HEK293T (cell line): ENCODE measurements at regions not wholly inside any gene's neighbourhood (a gene's known extent, or its start where the extent isn't known, plus 50 kb on each side); places are given as distances from the start of the nearest gene placed in this dataset.

Experiments used
- CTCF ChIA-PET: fragments of 350-600 bp; formaldehyde crosslinking; extraction: SDS; loops from one replicate; lab custom pipeline; 2021; ENCODE audit warnings: antibody characterized with exemption, inconsistent platforms; lab: Yijun Ruan, JAX
- POLR2A ChIA-PET: fragments of 350-600 bp; formaldehyde crosslinking; extraction: SDS; loops from one replicate; lab custom pipeline; 2020; ENCODE audit warnings: antibody characterized with exemption, inconsistent platforms; lab: Yijun Ruan, JAX
- DNase-seq: peaks from one replicate; pipeline ENCODE4 v3.0.0; 2012; ENCODE audit warnings: mixed read lengths; ENCODE audit errors: extremely low spot score
- ARNT ChIP-seq: fragments of 450-650 bp; IDR thresholded peaks from 2 replicates; pipeline ENCODE4 v1.6.1; 2017; ENCODE audit warnings: mild to moderate bottlenecking
- BHLHE40 ChIP-seq: fragments of 450-650 bp; IDR thresholded peaks from 2 replicates; pipeline ENCODE4 v1.6.1; 2016; ENCODE audit warnings: mild to moderate bottlenecking, moderate library complexity, borderline replicate concordance
- CTBP1 ChIP-seq: fragments of 450-650 bp; IDR thresholded peaks from 2 replicates; pipeline ENCODE4 v1.6.1; 2016; ENCODE audit warnings: borderline replicate concordance
- ELF4 ChIP-seq: fragments of 450-650 bp; IDR thresholded peaks from 2 replicates; pipeline ENCODE4 v1.6.1; 2017; ENCODE audit warnings: antibody characterized with exemption
- FOXA1 ChIP-seq: fragments of 450-650 bp; IDR thresholded peaks from 2 replicates; pipeline ENCODE4 v1.6.1; 2016; ENCODE audit warnings: mild to moderate bottlenecking
- FOXK2 ChIP-seq: fragments of 450-650 bp; IDR thresholded peaks from 2 replicates; pipeline ENCODE4 v1.6.1; 2016; ENCODE audit warnings: mild to moderate bottlenecking
- FOXM1 ChIP-seq: fragments of 450-650 bp; IDR thresholded peaks from 2 replicates; pipeline ENCODE4 v1.6.1; 2017; ENCODE audit warnings: mild to moderate bottlenecking, borderline replicate concordance
- HDGF ChIP-seq: fragments of 450-650 bp; IDR thresholded peaks from 2 replicates; pipeline ENCODE4 v1.6.1; 2017; ENCODE audit warnings: antibody characterized with exemption, borderline replicate concordance
- L3MBTL2 ChIP-seq: fragments of 450-650 bp; conservative IDR thresholded peaks from 2 replicates; pipeline ENCODE4 v1.6.1; 2016; ENCODE audit warnings: mild to moderate bottlenecking
- LEF1 ChIP-seq: fragments of 450-650 bp; IDR thresholded peaks from 2 replicates; pipeline ENCODE4 v1.6.1; 2017; ENCODE audit warnings: mild to moderate bottlenecking, borderline replicate concordance
- NFRKB ChIP-seq: fragments of 450-650 bp; IDR thresholded peaks from 2 replicates; pipeline ENCODE4 v1.6.1; 2016; ENCODE audit warnings: mild to moderate bottlenecking, moderate library complexity
- SP1 ChIP-seq: fragments of 450-650 bp; IDR thresholded peaks from 2 replicates; pipeline ENCODE4 v1.6.1; 2017
- SUZ12 ChIP-seq: fragments of 450-650 bp; IDR thresholded peaks from 2 replicates; pipeline ENCODE4 v1.6.1; 2016; ENCODE audit warnings: mild to moderate bottlenecking
- TARDBP ChIP-seq: fragments of 450-650 bp; IDR thresholded peaks from 2 replicates; pipeline ENCODE4 v1.6.1; 2016
- ZNF384 ChIP-seq: fragments of 450-650 bp; IDR thresholded peaks from 2 replicates; pipeline ENCODE4 v1.6.1; 2016
- TF ChIP-seq, protein P1 (sequence below): fragments of 450-650 bp; IDR thresholded peaks from 2 replicates; pipeline ENCODE4 v1.6.1; 2016

DNA sequence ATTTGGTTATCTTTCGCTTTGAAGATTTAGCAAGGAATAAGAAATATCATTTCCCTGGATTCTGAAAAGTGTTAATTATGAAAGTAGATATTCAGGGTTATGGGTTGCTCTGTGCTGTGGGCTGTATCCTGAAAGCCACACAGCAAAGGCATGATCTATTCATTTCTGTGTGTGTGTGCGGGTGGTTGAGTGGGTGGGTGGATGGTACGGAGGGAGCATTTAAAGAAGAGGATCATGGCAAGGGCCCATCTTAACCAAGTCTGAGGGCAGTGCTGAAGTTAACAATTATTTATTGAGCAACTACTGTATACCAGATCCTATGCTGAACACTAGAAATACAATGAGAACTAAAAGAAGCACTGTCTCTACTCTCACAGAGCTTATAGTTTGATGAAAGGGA lies 178.2 kb upstream of the ZEB2 start:
- DNase-seq: no peak
- POLR2A ChIA-PET: no interaction called here
- CTCF ChIA-PET: interaction anchor here (0.7 kb wide), 1 partner anchor 1989 kb away, joined by 3 read pairs; no protein-coding TSS in a partner anchor
- TF ChIP-seq L3MBTL2: no peak
- TF ChIP-seq ARNT: no peak
- TF ChIP-seq TARDBP: no peak
- TF ChIP-seq, protein P1, sequence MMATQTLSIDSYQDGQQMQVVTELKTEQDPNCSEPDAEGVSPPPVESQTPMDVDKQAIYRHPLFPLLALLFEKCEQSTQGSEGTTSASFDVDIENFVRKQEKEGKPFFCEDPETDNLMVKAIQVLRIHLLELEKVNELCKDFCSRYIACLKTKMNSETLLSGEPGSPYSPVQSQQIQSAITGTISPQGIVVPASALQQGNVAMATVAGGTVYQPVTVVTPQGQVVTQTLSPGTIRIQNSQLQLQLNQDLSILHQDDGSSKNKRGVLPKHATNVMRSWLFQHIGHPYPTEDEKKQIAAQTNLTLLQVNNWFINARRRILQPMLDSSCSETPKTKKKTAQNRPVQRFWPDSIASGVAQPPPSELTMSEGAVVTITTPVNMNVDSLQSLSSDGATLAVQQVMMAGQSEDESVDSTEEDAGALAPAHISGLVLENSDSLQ: no peak

DNA sequence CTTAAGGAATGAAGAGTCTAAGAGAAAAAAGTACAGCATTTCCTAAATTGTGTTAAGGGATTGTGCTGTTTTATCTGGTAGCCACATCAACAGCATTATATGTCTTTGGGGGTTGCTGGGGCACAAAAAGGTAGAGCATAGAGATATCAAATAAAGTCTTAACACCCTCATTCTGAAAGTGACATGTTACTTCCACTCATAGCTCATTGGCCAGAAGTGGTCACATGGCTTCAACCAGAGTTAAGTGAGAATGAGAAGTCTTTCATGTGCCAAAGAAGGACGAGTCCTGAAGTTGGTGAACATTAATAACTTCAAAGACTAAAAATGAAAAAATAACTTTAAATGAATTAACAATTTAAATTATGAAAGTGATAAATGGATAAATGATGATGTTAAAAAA lies 175.7 kb upstream of the ZEB2 start:
- ChIA-PET POLR2A (no interaction called here), CTCF (no interaction called here)
- TF ChIP-seq FOXA1: no peak
- TF ChIP-seq BHLHE40: no peak
- no peak for TF ChIP-seq LEF1
- TF ChIP-seq ARNT: no peak
- TF ChIP-seq HDGF: no peak
- TF ChIP-seq, protein P1: no peak
- no peak for TF ChIP-seq L3MBTL2
- no peak for TF ChIP-seq ZNF384
- no peak for TF ChIP-seq FOXK2
- TF ChIP-seq SP1: no peak
- no peak for TF ChIP-seq FOXM1
- no peak for TF ChIP-seq ELF4
- no peak for TF ChIP-seq NFRKB
- no peak for TF ChIP-seq TARDBP
- no peak for TF ChIP-seq SUZ12
- no peak for TF ChIP-seq CTBP1
- DNase-seq: no peak

DNA sequence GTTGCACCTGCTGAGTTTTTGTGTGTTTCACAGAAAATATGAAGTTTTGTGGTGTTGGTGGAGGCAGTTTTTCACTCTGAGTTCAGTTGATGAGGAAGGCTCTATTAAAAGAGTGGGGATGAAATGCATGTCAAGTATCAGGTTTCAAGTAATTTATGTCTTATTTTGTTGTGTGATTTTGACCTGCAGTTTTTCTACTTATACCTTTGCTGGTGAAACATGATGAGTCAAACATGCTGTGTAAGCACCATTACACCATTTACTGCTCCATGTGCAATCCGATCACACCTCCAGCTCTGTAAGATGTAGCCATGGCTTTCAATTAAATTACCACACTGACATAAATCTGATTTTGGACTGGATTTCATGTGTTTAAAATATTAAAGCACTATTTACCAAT lies 174.5 kb upstream of the ZEB2 start:
- ChIA-PET POLR2A (no interaction called here), CTCF (no interaction called here)
- DNase-seq: peak; percentile 12
- TF ChIP-seq CTBP1: peak; percentile 34; the same call in 1 of the 2 replicates
- TF ChIP-seq, protein P1: peak; percentile 93
- no peak for TF ChIP-seq ARNT
- TF ChIP-seq L3MBTL2: peak; percentile 42; the same call in 1 of the 2 replicates
- no peak for TF ChIP-seq LEF1

DNA sequence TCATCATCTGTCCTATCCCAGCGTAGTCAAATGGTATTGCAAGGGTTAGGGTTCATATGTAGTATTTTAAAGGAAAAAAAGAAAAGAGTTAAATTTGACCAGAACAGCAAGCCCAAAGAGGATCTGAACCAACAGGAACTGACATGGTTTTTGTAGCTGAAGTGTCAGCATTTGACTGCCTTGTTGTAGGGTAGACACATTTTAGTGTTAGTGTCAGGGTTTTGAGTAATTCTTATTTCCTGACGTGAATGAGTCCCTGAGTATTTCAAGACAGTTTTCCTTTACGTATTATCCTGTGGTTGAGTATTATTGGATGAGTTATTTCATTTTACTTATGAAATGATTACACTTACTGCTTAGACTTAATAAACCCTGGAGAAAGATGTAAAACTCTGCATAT lies 173.3 kb upstream of the ZEB2 start:
- no peak for DNase-seq
- POLR2A ChIA-PET: no interaction called here
- TF ChIP-seq FOXM1 (no peak), CTBP1 (no peak), L3MBTL2 (no peak), FOXA1 (no peak), HDGF (no peak), ELF4 (no peak), ZNF384 (no peak)
- CTCF ChIA-PET: interaction anchor here (0.6 kb wide), 1 partner anchor 145 kb away, joined by 3 read pairs; no protein-coding TSS in a partner anchor

DNA sequence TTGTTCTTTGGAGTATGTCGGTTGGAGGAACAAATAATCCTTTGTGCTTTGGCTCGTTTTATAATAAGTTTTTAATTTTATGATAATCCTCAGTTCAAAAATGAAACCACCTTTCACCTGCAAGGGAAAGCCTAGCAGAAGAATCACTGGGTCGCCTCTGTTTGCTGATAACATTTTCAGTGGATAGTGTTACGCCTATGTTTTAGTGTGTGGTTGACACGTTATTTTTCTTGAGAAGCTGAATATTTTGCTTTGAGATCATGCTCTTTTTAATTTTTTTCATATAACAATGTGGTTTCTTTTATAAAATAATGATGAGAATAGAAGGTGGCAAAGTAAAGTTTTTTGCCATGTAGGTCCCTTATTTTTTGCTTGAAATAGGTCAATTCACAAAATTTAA lies 172.7 kb upstream of the ZEB2 start:
- DNase-seq: no peak
- TF ChIP-seq ELF4 (no peak), ARNT (no peak), LEF1 (no peak), FOXA1 (no peak), CTBP1 (no peak), SP1 (no peak)
- ChIA-PET POLR2A (no interaction called here), CTCF (no interaction called here)

DNA sequence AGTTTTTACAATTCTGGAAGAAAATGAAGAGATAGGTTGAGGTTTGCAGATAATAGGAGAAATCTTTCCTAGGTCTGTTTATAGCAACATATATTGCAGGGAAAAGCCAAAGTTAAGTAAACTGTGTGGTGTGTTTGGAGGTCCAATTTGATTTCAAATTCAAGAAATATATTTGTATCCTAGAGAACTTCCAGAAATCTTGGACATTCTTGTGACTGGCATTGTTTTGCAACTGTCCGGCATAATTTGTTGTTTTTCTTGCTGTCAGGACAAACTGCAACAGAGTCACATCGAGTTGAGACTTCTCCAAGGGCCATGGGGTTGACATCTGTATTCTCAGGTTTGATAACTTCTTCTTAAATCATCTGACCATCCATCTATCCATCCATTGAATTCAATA lies 170.9 kb upstream of the ZEB2 start:
- no peak for TF ChIP-seq SP1
- TF ChIP-seq CTBP1: no peak
- TF ChIP-seq L3MBTL2: no peak
- TF ChIP-seq ELF4: no peak
- no peak for TF ChIP-seq NFRKB
- TF ChIP-seq FOXA1: no peak
- TF ChIP-seq, protein P1: no peak
- no peak for TF ChIP-seq LEF1
- no peak for TF ChIP-seq ZNF384
- no peak for TF ChIP-seq FOXK2
- TF ChIP-seq FOXM1: no peak
- ChIA-PET CTCF (no interaction called here), POLR2A (no interaction called here)
- DNase-seq: no peak
